ENCODE measurements at regions not wholly inside any gene's neighbourhood (a gene's known extent, or its start where the extent isn't known, plus 50 kb on each side); places are given as distances from the start of the nearest gene placed in this dataset.

GRCh38 chr2:236319036-236319435, 54.8 kb upstream of the ASB18 start:
- TF ChIP-seq CTCF (IDR thresholded peaks at IDR 0.05), result no peak
- TF ChIP-seq POLR2A (IDR thresholded peaks at IDR 0.05), result no peak

Measured in body of pancreas (tissue), 4 donors.